ENCODE measurements at regions not wholly inside any gene's neighbourhood (a gene's known extent, or its start where the extent isn't known, plus 50 kb on each side); places are given as distances from the start of the nearest gene placed in this dataset.

- TF ChIP-seq CTCF (conservative IDR thresholded peaks at IDR 0.05 in 1 of 2, IDR thresholded peaks at IDR 0.05 in 1 of 2; ENCODE audit: low read depth in 1 of 2, low read length in 2 of 2): no peak
- TF ChIP-seq EZH2 (IDR thresholded peaks at IDR 0.05; ENCODE audit: low read length, missing control alignments): no peak
- Histone ChIP-seq H3K9me3 (ENCODE audit: control insufficient read depth, insufficient read depth, low read depth, low read length) (no peaks in the 10 kb centered on the region), H3K27me3 (ENCODE audit: control insufficient read depth, insufficient read depth, low read length) (no peaks in the 10 kb centered on the region), H3K4me2 (ENCODE audit: extremely low read depth, insufficient read depth, low read length) (no peak overlapping the region), H3K9ac (ENCODE audit: insufficient read depth, low read length) (no peak overlapping the region), H4K20me1 (ENCODE audit: control insufficient read depth, extremely low read depth, insufficient read depth, low read length) (no peaks in the 10 kb centered on the region), H3K4me3 (replicated peaks in 1 of 4; ENCODE audit: control extremely low read depth in 1 of 4, insufficient read depth in 1 of 4, low read depth in 3 of 4, low read length in 4 of 4) (no peak overlapping the region), H3K4me1 (ENCODE audit: control insufficient read depth, extremely low read depth, insufficient read depth, low read length) (no peaks in the 10 kb centered on the region), H3K27ac (ENCODE audit: insufficient read depth, low read length) (no peak overlapping the region), H3K79me2 (ENCODE audit: control insufficient read depth, insufficient read depth, low read length) (no peaks in the 10 kb centered on the region), H3K36me3 (ENCODE audit: control insufficient read depth, insufficient read depth, low read length) (no peaks in the 10 kb centered on the region), H2AFZ (ENCODE audit: low read length) (no peak overlapping the region)
- no peak for DNase-seq (ENCODE audit: low read depth in 2 of 2)
Measured at GRCh38 chr1:5386371-5386770, 605.9 kb downstream of the NPHP4 start.

- no peaks in the 10 kb centered on the region for H4K20me1 ChIP-seq (ENCODE audit: control insufficient read depth, extremely low read depth, insufficient read depth, low read length)
- H3K9ac ChIP-seq (ENCODE audit: insufficient read depth, low read length): no peak overlapping the region
- no peak for DNase-seq (ENCODE audit: low read depth in 2 of 2)
- no peak overlapping the region for H3K4me3 ChIP-seq (replicated peaks in 1 of 4; ENCODE audit: control extremely low read depth in 1 of 4, insufficient read depth in 1 of 4, low read depth in 3 of 4, low read length in 4 of 4)
- H3K4me1 ChIP-seq (ENCODE audit: control insufficient read depth, extremely low read depth, insufficient read depth, low read length): no peaks in the 10 kb centered on the region
- H2AFZ ChIP-seq (ENCODE audit: low read length): no peak overlapping the region
- no peaks in the 10 kb centered on the region for H3K27me3 ChIP-seq (ENCODE audit: control insufficient read depth, insufficient read depth, low read length)
- H3K9me3 ChIP-seq (ENCODE audit: control insufficient read depth, insufficient read depth, low read depth, low read length): no peaks in the 10 kb centered on the region
- H3K36me3 ChIP-seq (ENCODE audit: control insufficient read depth, insufficient read depth, low read length): no peaks in the 10 kb centered on the region
- no peak overlapping the region for H3K4me2 ChIP-seq (ENCODE audit: extremely low read depth, insufficient read depth, low read length)
- no peaks in the 10 kb centered on the region for H3K79me2 ChIP-seq (ENCODE audit: control insufficient read depth, insufficient read depth, low read length)
- no peak overlapping the region for H3K27ac ChIP-seq (ENCODE audit: insufficient read depth, low read length)
- TF ChIP-seq CTCF (conservative IDR thresholded peaks at IDR 0.05 in 1 of 2, IDR thresholded peaks at IDR 0.05 in 1 of 2; ENCODE audit: low read depth in 1 of 2, low read length in 2 of 2) (no peak), EZH2 (IDR thresholded peaks at IDR 0.05; ENCODE audit: low read length, missing control alignments) (no peak)
Measured at GRCh38 chr1:5385956-5386355, 606.3 kb downstream of the NPHP4 start.

GRCh38 chr1:5385096-5385799 lies 607.0 kb downstream of the NPHP4 start:
- DNase-seq (ENCODE audit: low read depth in 2 of 2): no peak
- Histone ChIP-seq H3K4me3 (replicated peaks in 1 of 4; ENCODE audit: control extremely low read depth in 1 of 4, insufficient read depth in 1 of 4, low read depth in 3 of 4, low read length in 4 of 4) (no peak overlapping the region), H3K9me3 (ENCODE audit: control insufficient read depth, insufficient read depth, low read depth, low read length) (no peaks in the 10 kb centered on the region), H2AFZ (ENCODE audit: low read length) (no peak overlapping the region), H3K36me3 (ENCODE audit: control insufficient read depth, insufficient read depth, low read length) (no peaks in the 10 kb centered on the region), H3K4me1 (ENCODE audit: control insufficient read depth, extremely low read depth, insufficient read depth, low read length) (no peaks in the 10 kb centered on the region), H3K79me2 (ENCODE audit: control insufficient read depth, insufficient read depth, low read length) (no peaks in the 10 kb centered on the region), H3K9ac (ENCODE audit: insufficient read depth, low read length) (no peak overlapping the region), H4K20me1 (ENCODE audit: control insufficient read depth, extremely low read depth, insufficient read depth, low read length) (no peaks in the 10 kb centered on the region), H3K27ac (ENCODE audit: insufficient read depth, low read length) (no peak overlapping the region), H3K27me3 (ENCODE audit: control insufficient read depth, insufficient read depth, low read length) (no peaks in the 10 kb centered on the region), H3K4me2 (ENCODE audit: extremely low read depth, insufficient read depth, low read length) (no peak overlapping the region)
- TF ChIP-seq CTCF (conservative IDR thresholded peaks at IDR 0.05 in 1 of 2, IDR thresholded peaks at IDR 0.05 in 1 of 2; ENCODE audit: low read depth in 1 of 2, low read length in 2 of 2) (no peak), EZH2 (IDR thresholded peaks at IDR 0.05; ENCODE audit: low read length, missing control alignments) (no peak)

Data from fibroblast of lung (primary cell).